Lower leg skin (tissue), 3 donors: ENCODE measurements at regions not wholly inside any gene's neighbourhood (a gene's known extent, or its start where the extent isn't known, plus 50 kb on each side); places are given as distances from the start of the nearest gene placed in this dataset.

ENCODE experiments used
- POLR2A ChIP-seq, 2 donors: fragments of 450-650 bp; IDR thresholded peaks; one replicate each; pipeline ENCODE4 v1.6.1; 2016 to 2017; ENCODE audit warnings: antibody characterized with exemption in 2 of 2, mild to moderate bottlenecking in 1 of 2, moderate library complexity in 1 of 2
- TF ChIP-seq, protein P1 (sequence below), 3 donors: fragments of 450-650 bp; IDR thresholded peaks; one replicate each; pipeline ENCODE4 v1.5.1; 2016; ENCODE audit warnings: antibody characterized with exemption in 3 of 3, mild to moderate bottlenecking in 3 of 3, moderate library complexity in 2 of 3

DNA sequence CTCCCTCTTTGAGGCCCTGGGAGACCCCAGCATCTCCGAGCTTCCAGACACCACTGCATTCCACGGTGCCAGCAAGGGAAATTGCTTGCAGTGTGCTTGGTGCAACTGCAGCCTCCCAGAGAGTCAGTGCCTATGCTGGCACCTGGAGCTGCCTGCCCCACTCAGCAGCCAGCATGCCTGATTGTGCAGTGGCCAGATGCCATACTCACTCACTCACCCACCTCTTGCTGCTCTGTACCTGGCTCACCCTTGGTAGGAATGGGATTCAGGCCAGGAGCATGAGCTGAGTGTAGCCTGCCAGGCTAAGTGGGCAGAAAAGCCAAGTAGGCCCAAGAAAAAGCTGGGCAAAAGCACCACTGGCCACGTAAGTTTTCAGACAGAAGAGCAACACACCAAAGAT lies 651.4 kb downstream of the GABRG1 start:
- TF ChIP-seq, protein P1, sequence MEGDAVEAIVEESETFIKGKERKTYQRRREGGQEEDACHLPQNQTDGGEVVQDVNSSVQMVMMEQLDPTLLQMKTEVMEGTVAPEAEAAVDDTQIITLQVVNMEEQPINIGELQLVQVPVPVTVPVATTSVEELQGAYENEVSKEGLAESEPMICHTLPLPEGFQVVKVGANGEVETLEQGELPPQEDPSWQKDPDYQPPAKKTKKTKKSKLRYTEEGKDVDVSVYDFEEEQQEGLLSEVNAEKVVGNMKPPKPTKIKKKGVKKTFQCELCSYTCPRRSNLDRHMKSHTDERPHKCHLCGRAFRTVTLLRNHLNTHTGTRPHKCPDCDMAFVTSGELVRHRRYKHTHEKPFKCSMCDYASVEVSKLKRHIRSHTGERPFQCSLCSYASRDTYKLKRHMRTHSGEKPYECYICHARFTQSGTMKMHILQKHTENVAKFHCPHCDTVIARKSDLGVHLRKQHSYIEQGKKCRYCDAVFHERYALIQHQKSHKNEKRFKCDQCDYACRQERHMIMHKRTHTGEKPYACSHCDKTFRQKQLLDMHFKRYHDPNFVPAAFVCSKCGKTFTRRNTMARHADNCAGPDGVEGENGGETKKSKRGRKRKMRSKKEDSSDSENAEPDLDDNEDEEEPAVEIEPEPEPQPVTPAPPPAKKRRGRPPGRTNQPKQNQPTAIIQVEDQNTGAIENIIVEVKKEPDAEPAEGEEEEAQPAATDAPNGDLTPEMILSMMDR (IDR thresholded peaks at IDR 0.05) = no peak
- no peak for TF ChIP-seq POLR2A (IDR thresholded peaks at IDR 0.05)
